ELF-1 (cell line): ENCODE measurements at regions not wholly inside any gene's neighbourhood (a gene's known extent, or its start where the extent isn't known, plus 50 kb on each side); places are given as distances from the start of the nearest gene placed in this dataset.
A peak's percentile ranks its signal among the peaks of the same experiment; 100 is the strongest.

Source experiments
- DNase-seq: peaks from one replicate; pipeline ENCODE4 v3.0.0-alpha.2; 2016; ENCODE audit warnings: low read depth, low spot score

DNA sequence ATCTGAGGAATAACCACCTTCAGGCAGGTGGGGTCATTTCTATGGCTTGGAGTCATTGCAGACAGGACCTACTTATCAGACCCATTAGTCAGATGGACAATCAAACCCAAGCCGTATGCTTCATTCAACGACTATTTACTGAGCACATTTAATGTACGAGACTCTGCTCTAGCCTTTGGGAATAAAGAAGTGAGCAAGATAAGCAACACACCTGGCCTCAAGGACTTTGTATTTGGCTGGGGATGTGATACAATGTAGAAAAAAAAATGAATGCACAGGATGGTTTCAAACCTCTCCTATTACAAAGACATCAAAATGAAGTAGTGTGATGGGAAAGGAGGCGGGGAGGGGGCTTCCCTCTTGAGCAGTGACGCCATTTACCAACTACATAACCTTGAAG lies 311.7 kb downstream of the PMP22 start:
- no peak for DNase-seq

DNA sequence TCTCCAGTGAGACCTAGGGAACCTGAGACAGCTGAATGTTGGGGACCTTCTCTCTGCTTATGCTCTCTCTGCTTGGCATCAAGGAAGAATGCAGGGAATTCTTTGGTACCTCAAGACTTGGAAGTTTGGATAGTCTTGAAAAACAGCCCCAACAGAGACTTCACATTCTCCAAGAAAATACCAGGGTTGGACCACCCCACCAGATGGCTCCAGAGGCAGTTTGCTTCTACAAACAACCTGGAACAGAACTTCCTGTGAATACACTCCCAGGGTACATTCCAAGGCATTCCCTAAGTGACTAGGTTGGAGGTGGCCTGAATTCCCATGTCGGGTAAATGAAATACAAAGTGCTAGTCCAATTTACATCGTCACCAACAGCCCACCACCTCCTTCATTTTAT lies 314.4 kb downstream of the PMP22 start:
- DNase-seq, result no peak

DNA sequence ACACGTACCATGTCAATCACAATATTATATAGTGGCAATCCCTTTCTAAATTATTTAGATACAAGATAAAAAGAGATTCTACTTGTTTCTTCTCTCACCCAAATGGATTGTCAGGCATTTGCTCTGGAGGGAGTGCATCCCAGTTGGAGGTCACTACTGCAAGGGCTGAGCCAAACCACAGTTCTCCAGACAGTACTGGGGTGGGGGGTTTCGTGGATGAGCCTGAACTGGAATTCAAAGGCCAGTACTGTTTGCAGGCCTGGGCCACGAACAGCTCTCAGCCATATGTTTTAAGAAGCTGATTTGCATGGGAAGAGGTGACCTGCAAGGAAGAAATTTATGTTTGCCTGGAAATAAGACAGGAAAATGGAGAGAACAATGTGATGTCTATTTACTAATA lies 314.9 kb downstream of the PMP22 start:
- no peak for DNase-seq

DNA sequence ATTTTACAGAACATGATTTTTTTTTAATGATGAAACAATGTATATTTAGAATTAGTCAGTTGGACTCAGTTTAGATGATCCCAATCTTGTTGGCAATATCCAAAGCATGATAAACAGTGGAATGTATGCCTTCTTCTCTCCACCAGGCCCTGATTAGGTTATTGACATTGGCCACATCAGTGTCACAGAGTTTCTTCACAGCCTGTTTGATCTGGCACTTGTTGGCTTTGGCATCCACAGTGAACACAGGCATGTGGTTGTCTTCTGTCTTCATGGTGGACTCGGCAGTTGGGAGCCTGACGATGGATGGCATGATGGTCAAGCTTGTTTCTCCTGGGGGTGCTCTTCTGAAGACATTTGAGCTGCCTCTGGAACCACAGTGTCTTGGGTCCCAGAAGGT lies 317.5 kb downstream of the PMP22 start:
- DNase-seq, result no peak

DNA sequence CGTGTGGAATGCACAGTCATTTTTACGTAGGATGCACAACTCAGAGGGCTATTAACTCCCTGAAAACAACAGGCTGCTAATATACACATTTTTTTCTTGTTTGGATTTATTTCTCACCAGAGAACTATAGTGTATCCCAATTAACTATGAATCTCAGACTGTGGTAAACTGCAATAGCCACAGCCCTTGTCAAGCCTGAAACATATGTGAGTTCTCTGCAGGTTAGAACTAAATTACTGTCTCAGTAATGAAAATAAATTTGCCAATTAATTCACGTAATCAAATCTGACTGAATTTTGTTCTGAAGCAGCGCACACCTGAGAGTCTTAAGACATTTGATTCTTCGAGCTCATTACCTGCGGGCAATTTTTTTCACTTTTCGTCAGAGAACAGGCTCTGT lies 318.6 kb downstream of the PMP22 start:
- DNase-seq, result no peak

DNA sequence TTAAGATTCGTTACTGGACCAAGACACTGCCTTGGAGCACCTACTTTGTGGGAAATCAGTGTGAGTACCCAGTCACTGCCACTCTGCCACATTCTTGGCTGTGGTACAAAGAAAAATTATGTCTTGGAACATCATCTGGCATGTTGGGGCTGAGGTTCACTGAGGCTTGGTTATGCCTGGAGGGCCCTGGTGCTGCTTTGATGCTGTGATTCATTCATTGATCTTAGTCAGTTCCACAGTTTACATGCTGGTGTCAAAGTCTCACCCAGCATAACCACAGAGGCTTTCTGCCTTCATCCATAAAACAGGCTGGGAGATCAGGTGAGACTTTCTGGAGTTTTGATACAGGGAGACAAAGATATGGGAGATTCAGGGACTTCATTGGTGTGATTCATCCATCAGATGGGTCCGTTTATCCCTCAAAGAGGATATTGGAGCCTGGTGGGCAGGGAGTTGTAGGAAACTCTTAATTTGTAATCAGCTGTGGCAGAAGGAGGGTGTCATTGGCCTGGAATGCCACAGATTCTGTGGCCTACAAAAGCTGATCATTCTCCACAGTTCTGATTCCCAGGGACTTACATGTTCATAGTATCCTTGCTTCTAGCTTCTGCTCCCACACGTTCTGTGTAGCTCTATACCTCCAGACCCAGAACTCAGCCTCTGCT lies 322.5 kb downstream of the PMP22 start:
- no peak for DNase-seq

DNA sequence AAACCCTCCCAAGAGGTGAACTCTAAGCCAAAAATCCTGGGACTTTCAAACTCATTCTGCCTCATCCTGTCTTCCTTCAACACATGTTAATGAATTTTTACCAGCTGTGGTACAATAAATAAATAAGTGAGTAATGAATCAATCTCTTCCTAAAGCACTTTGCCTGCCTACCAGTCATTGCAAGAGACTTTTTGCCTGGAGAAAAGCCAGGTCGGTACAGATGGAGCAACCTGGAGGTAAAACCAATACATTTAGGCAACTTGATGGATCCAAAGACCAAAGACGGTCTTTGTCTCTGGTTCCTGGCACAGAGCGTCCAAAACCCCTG lies 324.2 kb downstream of the PMP22 start:
- DNase-seq, result no peak

DNA sequence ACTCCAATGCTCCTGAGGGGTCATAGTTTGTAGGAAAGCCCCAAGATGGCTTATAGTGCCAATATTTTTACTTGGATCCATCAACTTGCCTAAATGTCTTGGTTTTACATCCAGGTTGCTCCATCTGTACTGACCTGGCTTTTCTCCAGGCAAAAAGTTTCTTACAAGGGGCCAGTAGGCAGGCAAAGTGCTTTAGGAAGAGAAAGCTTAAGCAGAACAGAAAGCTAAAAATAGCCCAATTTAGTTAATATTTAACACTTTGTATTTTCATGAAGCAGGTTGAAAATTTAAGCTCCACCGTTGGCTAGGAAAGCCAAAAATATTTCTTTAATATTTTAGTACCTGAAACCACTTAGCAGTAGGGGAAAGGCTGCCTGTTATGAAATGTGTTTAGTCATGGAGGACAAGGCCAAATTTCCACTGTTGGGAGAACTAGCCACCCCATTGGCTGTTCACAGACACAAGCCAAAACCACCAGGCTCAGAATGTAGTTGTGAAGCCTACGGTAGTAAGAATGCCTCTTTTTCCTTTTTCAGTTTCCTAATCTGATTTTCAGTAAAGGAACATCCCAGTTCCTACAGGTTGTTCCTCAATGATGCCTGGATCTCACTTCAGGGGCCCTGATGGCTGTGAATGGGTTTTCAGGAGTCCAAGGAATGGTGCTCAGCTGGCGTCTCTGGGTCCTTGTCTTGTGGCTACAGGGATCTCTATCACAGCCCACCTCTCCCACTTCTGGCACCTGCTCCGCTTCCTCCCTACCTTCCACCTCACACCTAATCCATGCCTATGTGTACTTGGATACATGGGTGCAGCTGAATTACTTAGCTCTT lies 324.8 kb downstream of the PMP22 start:
- DNase-seq, result no peak

DNA sequence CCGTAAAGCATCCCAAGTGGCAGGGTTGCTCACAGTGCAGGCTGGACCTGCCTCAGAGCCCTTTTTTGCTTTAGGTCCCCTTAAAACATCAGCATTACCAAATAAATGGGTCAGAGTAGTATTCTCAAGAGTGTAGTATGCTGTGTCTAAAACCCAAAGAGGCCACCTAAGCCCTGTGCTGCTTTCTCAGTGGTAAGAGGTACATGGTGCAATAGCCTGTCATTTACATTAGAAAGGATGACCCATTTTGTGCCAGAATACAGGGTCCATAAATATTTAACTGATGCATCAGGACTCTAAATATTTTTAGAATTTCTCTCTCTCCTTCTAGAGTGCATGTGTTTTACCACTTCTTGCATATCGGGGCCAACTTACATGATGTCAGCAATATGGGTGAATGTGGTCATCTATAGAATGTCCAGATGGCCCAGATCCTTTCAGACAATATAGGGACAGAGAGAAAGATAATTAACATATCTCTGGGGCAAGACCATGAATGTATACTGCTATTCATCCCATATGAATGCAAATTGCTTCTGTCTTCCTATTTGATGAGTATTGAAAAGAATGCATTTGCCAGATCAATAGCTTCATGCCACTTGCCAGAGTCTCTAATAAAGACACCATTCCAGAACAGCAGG lies 329.2 kb downstream of the PMP22 start:
- no peak for DNase-seq

DNA sequence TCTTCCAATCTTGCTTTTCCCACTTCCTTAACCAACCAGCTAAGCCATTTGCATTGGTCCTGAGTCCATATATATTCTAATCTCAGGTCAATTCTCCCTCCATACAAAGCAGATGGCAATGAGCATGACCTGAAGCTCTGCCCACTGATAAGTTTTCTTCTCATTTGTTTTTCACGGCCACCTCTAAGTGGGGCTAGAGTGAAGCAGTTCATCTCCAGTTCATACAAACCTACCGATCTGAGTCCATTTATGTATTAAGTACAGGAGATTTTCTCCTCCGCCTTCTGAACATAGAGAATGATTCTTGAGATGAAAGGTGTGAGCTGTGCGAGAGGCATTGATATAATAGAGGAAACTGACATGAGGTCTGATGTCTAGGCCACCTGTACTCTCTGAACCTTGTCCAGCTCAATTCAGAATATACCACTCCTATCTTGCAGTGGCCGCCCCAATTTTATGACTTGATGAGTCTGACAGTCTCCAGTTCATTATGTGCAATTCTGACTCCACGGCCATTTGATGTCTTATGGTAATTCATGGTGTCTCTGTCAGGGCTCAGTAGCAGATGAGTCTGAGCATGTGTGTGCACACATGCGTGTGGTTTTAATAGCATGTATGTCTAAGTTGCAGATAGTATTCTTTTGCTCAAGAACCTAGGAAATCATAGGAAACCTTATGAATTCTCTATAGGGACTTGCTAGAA lies 329.8 kb downstream of the PMP22 start:
- no peak for DNase-seq

DNA sequence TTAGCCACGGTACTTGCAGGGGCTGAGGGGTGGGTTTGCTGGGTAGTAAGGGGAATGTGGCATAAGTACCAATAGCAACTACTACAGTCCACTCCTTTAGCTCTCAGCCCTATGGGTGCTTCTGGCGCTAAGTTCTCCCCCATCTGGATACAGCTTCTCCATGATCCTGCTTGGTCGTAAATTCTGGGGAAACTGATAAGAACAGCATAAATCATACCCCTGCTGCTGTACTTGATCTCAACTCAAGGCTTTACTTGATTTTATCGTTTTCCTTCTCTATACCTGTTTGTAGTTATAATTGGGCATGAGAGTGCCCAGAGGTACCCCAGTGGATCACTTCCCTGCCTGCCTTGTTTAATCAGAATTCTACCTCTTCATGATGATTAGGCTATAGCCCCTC lies 331.4 kb downstream of the PMP22 start:
- no peak for DNase-seq

DNA sequence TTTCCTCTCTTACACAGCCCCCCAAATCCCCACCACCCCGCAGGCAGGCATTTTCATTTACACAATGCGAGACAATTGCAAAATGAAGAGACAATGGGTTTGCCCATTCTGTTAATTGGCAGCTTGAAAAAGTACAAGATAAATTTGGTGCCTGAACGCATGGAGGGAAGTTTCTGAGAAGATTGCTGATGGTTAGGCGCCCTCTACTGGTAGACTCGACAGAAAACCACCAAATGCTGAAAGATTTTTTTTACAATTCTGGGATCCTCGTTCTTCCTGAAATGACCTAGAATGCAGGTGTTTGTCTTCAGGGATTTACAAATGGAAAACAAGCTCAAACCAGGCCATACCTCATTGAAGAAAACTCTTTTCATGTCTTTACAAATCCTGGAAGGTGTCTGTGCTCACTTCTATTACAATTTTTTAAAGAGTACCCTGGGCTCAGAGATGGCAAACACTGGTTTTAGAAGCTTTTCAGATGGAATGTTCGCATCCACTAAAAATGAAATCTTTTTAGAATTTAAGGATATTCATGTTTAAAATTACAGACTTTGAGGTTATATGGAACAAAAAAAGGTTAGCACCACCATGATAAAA lies 338.5 kb downstream of the PMP22 start:
- peak; percentile 51 for DNase-seq

DNA sequence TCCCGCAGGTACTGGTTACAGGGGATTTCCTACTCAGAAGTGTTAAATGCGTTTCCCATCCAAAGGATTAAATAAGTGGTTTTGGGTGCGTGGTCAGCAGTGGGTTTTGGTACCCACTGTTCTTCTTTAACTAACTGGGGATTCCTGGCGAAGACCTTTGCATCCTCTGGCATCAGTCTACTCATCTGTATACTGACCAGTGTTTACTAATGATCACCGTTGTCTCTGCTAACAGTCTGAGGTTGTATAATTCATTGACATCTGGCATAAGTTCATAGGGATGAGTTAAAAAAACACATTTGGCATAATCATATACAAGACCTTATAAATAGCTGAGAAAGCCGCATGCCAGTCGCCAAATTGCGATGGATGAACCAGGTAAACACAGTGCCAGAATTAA lies 339.1 kb downstream of the PMP22 start:
- DNase-seq, result no peak

DNA sequence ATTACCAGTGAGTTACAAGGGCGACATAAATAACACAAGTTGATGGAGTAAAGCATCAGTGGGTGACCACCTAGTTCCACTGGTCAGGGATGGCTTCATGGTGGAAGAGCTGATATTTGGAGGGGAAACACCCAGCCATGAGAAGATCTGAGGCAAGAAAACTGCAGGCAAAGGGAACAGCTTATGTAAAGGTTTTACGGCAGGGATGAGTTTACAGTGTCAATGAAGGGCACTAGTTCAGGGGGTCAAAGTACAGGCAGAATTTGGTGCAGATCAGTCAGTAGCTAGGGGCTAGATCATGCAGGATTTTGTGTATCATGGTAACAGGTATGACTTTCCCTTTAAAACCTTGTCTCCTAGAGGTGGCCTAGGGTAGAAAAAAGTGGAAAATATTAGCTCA lies 339.6 kb downstream of the PMP22 start:
- DNase-seq, result no peak

DNA sequence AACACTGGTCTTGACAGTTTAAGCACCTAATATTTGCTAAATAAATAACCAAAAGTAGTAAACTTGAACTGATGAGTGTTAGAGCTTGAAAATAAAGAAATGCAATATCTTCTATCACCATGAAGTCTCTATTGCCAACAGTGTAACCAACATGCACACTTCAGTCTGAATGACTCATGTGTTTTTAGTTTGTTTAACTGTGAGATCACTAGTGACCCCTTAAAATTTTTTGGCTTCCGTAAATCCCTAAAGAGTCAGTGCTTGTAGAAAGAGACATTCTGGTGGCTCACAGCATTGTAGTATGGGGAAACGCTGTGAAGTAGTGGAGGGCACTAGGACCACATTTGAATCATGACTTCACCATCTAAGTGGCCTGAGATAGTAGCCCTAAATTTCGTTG lies 341.1 kb downstream of the PMP22 start:
- DNase-seq, result no peak

DNA sequence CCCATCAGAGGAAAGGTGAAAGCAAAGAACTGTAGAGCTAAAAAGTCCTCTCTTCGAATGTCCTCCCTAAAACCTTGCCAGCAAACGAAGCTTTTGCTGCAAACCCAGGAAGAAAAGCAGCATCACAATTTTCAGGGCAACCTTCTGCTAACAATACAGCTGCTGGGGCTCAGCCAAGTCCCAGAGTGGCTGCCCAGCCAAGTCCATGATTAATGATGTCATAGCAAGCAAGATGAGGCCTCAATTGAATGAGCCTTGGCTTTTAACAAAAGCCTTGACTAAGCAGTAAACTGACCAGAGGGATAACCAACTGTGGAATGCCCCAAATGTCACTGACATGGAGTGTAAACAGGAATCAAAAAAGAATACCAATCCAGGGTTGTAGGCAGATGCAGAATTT lies 342.7 kb downstream of the PMP22 start:
- no peak for DNase-seq

DNA sequence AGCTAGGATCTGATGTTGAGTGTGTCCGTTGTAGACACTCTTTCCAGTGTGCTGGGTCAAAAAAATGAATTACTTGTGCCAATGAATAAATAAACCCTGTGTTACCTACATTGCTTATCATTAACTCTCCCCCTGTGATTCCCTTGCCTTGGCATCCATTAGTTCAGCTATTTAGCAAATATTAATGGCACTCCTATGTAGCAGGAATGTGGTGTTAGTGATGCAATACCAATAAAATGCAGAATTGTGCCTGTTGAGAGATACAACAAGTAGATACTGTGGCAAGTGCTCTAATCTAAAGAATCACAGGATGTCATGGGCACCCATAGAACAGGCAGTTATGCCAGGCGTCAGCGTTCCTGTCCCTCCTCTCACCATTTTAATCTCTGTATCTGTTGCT lies 343.2 kb downstream of the PMP22 start:
- DNase-seq, result no peak

DNA sequence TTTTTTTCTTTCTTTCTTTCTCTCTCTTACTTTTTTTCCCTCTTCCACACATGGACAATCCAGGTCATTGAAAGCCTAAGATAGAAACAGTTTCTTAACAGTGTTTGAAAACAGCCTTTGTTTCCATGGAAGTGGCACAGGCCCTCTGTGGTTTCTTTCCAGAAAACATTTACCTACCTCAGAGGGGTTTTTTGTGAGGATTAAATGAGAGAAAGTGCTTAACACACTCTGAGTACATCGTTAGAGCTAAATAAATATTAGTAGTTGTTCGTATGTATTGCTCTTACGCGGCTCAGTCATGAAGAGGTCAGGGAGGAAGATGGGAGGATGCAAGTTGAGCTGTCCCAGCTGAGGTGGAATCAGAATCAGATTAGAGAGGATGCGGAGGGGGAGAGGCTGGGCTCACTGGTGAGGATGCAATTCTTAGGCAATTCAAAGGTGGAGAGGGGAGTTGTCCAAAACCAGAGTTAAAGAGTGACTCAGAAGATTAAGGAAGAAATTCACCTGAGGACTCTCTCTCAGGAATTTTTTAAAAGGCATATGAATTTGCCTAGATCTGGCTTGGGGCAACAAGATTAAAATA lies 345.4 kb downstream of the PMP22 start:
- no peak for DNase-seq

DNA sequence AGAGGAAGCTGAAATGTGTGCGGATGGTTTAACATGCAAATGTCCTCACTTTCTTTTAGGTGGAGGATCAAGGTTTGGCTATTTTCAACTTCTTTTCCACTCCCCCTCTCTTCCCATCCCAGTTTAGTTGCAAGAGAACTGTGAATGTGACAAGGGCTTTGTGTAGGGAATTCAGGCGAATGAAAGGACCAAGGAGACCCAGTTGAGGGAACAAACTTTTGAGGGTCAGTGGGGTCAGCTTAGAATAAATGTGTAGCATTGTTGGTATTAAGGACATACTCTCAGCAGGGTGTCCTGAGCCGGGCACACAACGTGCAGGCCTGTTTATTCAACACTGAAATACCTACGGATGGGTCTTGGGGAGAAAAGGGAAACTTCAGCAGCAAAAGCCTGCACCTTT lies 346.0 kb downstream of the PMP22 start:
- DNase-seq, result no peak

DNA sequence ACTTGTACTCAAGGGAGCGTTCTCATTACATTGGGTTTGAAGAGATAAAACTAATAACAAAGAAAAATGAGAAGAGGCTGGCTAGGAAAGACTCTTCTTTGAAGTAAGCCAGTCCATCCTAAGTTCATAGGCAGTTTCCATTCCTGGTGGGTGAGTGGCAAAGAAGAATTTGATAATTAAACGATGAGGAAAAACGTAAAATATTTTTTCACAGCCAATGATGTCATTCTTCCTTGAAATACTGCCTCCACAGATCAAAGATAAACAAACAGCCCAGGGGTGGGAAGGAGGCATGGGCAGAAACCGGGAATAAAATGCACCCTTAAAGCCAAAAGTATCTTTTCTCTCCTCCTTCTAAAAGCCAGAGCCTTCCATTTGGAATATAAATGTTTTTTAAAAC lies 346.6 kb downstream of the PMP22 start:
- no peak for DNase-seq

DNA sequence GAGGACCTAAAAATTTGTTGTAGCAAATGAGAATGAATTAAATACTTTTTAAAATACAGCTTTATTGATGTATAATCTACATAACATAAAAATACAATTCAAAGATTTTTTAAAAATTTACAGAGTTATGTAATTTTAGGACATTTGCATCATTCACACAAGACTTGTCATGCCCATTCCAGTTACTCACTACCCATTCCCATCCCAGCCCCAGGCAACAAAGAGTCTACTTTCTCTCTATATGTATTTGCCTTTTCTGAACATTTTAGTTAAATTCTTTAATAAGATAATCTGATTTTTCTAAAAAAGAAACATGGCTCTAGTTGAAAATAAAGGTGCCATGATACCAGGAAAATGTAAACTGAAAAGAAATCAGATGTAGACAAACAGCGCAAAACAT lies 354.2 kb downstream of the PMP22 start:
- DNase-seq, result no peak

DNA sequence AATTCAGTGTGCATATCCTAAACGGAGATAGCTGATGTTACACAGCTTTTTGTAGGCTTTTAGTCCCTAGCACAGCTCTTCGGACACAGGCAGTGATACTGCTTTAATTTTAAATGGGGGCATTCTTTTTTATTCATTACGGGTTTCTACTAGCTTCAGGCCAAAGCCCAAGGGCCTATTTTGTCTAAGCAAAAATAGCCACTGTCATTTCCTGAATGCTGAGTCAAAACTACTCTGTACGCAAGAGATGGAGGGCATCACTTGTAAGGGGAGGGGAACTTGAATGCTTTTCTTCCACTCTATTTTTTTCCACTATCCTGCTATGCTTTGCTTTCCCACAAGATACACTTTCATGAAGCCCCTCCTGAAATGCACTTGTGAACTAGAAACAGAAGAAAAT lies 360.7 kb downstream of the PMP22 start:
- no peak for DNase-seq
